ENCODE measurements at regions not wholly inside any gene's neighbourhood (a gene's known extent, or its start where the extent isn't known, plus 50 kb on each side); places are given as distances from the start of the nearest gene placed in this dataset.

DNA sequence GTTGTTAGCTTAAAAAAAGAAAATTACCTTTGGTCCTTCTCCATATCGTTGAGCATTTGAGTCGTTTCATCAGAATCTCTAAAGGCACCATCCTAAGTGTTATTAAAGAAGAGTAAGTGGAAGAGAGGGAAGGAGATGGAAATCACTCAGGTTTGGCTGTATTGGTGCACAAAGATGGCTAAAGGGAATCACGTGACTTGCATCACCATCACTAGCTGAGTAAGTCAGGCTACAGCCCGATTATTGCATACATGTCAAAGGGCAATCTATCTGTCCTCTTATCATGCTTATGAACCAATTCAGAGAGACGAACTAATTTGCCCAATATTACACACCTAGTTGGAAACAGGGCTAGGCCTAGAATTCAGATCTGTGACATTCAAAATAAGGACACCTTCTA is 137.6 kb downstream of the CMPK2 start:
- TF ChIP-seq POLR2A (IDR thresholded peaks at IDR 0.05; ENCODE audit: low read depth) (no peak), POLR2AphosphoS5 (IDR thresholded peaks at IDR 0.05) (no peak), EP300 (IDR thresholded peaks at IDR 0.05) (no peak)
- TF ChIP-seq, protein P1, sequence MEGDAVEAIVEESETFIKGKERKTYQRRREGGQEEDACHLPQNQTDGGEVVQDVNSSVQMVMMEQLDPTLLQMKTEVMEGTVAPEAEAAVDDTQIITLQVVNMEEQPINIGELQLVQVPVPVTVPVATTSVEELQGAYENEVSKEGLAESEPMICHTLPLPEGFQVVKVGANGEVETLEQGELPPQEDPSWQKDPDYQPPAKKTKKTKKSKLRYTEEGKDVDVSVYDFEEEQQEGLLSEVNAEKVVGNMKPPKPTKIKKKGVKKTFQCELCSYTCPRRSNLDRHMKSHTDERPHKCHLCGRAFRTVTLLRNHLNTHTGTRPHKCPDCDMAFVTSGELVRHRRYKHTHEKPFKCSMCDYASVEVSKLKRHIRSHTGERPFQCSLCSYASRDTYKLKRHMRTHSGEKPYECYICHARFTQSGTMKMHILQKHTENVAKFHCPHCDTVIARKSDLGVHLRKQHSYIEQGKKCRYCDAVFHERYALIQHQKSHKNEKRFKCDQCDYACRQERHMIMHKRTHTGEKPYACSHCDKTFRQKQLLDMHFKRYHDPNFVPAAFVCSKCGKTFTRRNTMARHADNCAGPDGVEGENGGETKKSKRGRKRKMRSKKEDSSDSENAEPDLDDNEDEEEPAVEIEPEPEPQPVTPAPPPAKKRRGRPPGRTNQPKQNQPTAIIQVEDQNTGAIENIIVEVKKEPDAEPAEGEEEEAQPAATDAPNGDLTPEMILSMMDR (IDR thresholded peaks at IDR 0.05) = no peak
